ENCODE measurements at regions not wholly inside any gene's neighbourhood (a gene's known extent, or its start where the extent isn't known, plus 50 kb on each side); places are given as distances from the start of the nearest gene placed in this dataset.
"Not testable (repeated sequence)": the region's sequence is repeated elsewhere in the genome, so short reads cannot be mapped to it uniquely, and the experiment has no call there.

DNA sequence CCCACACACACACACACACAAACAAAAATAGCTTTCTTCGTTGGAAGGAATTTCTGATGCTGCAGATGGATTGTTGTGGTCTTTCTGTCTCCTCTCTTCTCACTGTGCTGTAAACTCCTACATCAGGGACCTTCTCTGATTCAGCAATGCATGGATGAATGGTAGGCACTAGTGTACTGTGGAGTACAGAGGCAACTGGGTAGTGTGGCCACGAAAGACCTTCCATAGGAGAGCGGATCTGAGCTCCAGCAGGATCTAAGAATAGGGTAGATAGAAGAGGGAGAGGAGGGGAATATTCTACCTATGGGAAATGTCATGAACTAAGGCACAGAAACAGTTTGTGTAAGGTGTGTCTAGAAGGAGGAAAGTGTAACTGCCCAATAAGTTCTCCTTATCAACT, 266.8 kb downstream of the MYCN start:
- DNase-seq (ENCODE audit: low read depth, low spot score): no peak

DNA sequence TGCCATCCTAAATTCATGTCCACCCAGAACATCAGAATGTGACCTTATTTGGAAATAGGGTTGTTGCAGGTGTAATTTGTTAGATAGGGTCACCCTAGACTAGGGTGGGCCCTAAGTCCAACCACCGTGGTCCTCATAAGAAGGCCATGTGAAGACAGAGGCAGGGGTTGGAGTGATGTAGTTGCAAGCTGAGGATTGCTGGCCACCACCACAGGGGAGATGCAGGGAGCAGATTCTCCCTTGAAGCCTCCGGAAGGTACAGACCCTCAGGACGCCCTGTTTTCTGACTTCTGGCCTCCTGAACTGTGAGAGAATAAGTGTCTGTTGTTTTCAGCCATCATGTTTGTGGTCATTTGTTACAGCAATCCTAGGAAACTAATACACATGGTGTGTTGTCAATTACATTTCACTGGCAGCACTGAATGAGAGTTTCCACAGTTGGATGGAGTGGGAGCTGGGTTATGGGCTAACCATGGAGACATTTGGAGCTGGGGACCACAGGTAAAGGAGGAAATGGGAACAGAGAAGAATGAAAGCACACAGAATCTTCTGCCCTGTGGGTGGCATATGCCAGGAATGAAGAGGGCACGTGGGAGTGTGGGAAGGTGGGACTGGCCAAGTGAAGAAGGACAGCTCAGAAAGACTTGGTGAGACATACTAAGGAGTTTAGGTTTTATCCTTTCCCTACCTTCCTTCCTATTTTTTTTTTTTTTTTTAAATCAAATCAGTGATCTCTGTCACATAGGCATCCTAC, 266.0 kb downstream of the MYCN start:
- no peak for DNase-seq (ENCODE audit: low read depth, low spot score)

DNA sequence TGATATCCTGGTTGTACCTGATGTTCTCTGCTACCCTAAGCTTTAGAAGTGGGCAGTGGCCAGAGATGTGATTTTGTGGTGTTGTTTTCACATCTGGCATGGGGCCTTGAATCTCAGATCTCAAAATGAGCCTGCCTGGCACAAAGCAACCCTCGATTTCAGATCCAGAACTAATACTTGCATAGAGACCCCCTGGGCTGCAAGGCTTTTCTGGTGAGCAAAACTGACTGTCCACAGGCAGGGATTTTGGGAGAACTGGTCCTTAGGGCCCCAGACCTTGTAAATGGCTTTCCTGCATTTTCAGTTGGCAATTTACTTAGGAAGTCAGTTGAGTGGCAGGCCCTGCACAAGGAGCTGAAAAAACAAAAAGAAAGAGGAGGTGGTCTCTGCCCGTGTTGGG, 265.3 kb downstream of the MYCN start:
- DNase-seq (ENCODE audit: low read depth, low spot score): no peak

DNA sequence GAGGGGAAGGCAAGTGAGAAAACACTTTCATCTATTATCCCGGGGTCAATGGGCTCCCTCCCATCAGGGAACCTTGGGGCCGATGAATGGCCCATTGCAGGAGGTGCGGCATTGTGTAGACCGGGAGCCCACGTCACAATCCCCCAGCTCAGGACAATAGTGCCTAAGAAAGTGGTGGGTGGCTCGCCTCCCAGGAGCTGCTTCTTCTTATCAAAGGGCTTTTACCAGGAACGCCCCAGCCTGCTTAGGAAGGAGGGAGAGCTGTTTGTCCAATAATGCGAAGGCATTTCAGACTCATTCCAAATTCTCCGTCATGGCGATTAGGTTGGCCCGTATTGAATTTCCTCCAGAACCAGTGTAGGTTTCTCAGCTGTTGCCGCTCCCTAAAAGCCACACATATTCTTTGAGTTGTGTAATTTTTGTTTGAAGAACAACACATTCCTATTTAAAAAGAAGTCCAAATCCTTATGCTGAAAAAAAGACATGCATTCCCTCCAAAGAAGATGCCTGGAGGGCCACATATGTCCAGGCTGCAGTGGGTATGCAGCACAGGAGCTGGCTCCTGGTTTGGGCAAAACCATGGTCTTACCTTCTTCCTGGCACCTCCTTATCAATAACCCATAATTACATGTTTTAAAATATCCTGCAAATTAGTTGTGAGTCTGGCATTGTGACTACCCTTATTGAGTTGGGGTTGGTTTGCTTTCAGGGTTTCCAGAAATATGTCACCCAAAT, 264.7 kb downstream of the MYCN start:
- no peak for DNase-seq (ENCODE audit: low read depth, low spot score)

DNA sequence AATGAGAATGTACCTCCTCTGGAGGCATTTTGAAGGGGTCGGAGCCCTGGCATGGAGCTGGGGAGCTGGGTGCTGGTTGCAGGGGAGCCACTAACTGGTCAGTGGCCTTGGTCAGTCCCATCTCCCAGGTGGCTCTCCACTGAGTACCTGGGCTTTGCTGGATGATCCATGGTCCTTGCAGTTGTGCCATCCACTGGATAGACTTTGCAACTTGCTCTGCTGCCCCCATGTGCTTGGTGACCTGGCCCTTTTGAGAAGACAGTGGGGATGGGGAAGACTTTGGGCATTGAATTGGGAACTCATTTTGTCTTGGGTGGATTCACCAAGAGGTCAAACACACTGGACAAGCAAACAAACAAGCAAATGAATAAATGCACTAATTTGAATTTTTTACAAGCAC, 263.9 kb downstream of the MYCN start:
- DNase-seq (ENCODE audit: low read depth, low spot score): no peak

DNA sequence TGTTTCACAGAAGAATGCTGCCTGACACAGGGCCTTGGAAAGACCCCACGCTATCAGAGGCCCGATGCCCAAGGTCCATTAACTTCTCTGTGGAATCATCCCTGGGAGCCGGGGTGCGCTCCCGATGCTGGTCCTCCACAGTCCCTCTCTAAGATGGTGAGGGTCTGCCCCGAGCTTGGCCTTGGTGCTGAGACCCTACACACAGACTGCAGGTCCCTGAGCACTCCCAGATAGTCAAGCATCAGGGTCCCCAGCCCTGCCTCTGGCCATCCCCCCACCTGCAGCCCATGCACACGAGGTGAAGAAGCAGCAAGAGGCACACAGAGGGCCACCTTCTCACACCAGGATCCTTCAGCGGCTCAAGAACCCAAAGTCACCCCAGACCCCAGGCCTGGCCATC, 263.3 kb downstream of the MYCN start:
- no peak for DNase-seq (ENCODE audit: low read depth, low spot score)

DNA sequence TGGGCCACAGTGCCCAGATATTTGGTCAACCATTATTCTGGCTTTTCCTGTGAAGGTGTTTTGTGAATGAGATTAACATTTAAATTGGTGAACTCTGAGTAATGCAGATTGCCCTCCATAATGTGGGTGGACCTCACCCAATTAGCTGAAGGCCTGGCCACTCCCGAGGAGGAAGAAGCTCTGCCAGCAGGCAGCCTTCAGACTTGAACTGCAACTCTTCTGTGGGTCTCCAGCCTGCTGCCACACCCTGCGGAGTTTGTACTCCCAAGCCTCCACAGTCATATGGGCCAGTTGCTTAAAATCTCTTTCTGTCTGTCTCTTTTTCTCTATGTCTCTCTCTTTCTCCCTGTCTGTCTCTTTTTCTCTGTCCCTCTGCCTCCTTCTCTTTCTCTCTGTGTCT, 262.7 kb downstream of the MYCN start:
- no peak for DNase-seq (ENCODE audit: low read depth, low spot score)

DNA sequence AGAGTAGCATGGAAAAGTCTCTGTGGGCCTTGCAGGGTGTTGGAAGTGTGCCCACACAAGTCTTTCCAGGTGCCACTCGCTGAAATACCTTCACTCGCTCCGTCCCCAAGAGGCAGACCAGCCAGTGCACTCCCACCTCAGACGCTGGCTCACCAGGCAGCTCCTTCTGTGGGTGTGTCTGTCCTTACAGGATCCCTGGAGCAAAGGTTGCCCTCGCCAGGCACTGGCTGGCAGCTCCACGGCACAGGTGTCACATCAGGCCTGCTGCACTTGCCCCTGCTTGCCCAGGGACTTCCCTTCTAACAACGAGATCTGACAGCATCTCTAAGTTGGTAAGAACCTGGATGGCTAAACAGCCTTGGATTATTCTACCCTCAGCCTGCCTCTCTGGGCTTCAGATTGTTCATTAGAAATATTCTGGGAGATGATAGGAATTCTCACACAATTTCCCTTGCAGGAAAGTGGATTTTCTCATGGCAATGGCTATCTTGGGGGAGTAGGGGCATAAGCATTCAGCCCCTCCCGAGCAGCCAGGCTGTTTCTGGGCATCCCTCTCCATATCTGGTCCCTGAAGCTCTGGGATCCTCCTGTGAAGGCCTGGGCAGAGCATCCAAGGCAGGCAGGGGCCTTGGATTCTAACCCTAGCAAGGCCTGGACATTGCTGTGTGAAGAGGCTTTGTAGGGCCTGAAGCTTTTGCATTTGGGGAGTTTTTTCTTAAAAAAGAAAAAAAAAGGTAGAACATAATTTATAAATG, 262.1 kb downstream of the MYCN start:
- DNase-seq (ENCODE audit: low read depth, low spot score): no peak

DNA sequence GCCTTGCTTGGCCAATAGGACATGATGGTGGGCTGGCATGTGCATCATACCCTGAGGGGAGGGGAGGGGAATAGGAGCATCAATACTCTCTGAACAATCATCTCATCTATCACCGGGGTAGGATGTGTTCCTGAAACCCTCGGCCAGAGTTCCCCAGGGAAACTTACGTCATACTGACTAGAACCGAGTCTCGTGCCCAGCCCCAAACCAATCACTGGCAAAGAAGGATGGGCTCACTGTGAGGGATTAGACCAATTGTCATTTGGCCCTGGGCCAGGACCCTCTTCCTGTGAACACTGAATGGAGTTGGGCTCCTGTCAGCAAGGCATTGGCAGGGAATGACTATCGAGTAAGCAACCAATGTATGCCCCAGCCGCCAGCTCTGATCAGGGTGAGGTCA, 261.5 kb downstream of the MYCN start:
- DNase-seq (ENCODE audit: low read depth, low spot score): no peak

DNA sequence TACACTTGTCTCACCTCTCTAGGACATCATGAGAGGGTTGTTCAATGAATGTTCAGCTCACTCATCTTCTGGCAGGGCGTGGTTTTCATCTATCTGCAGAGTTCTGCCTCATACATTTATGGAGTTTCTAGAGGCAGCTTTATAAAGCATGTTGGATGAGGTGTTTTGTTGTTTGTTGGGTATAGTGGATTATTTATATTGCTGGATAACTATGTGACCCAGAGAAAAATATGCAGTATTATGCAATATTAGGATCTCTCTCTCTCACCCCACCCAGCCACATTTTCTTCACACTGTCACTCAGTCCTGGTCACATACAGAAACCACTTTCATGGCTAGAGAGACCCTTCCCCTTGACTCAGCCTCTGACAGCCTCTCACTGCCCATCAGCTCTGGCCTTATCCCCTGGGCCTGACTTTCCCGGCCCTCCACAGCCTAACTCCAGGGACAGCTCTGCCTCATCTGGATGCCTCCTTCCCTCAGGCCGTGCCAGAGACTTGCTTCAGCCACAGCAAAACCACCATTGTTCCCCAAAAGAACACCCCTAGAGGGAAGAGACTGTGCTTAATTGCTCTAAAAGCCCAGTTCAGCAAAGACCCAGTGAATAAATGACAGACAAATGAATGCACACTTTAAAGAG, 260.3 kb downstream of the MYCN start:
- DNase-seq (ENCODE audit: low read depth, low spot score): no peak

DNA sequence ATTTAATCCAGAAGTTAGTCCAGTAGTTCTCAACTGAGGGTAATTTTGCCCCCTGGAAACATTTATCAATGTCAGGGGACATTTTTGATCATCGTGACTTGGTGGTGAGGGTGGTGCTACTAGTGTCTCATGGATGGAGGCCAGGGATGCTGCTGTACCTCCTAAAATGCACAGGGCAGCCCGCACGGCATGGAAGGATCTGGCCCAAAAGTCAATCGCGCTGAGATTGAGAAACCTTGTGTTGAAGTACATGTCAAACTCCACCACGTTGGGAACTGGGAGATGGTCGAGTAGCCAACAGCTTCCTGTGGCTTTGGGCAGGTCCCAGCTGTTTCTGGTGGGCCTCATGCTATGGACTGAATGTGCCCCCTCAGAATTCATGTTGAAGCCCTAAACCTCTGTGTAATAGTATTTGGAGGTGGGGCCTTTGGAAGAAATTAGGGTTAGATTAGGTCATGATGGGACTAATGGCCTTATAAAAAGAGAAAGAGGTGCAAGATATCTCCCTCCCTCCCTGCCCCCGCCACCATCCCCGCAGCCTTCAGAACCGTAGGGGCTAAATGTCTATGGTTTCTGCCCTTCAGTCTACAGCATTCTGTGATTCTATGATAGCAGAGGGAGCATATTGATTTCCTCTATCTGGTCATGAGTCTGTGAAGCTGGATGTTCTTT, 259.7 kb downstream of the MYCN start:
- DNase-seq (ENCODE audit: low read depth, low spot score): no peak

DNA sequence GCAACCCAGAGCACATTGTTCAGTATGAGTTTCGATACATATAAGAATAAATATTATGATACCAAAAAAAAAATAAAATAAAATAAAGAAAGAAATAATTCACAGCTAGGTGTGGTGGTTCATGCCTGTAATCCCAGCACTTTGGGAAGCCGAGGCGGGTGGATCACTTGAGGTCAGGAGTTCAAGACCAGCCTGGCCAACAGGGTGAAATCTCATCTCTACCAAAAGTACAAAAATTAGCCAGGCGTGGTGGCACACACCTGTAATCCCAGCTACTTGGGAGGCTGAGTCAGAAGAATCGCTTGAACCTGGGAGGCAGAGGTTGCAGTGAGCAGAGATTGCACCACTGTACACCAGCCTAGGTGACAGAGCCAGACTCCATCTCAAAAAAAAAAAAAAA, 258.9 kb downstream of the MYCN start:
- not testable (repeated sequence) for DNase-seq (ENCODE audit: low read depth, low spot score)

DNA sequence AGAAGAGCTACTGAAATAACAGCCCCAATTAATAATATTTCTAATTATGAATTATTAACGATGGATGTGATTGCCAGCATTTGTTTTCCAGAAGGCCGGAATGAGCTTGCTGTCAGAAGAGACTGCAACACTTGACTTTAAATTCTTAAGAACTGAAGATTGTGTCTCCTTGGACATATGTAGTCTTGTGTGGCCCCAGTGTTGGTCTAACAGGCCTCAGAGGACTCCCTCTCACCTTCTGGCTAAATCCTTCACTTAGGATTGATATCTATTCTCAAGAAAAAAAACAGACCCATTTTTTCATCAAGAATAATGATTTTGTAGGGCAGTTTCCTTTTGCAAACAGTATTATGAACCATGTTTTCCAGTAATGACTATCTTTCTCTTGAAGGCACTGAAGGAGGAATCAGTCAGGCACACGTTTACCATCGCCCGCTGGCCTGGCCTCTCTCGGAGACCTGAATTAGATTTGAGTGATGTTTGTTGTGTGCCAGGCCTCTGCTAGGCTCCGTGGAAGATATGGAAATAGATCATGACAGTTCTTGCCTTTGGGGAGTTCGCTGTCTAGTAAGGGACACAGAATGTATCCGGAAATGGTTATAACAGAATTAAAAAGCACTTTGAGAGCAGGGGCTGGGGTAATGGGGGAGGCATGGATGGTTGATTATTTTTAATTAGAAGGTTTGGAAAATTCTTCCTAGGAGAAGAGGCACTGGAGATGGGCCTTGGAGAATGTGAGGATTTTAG, 258.0 kb downstream of the MYCN start:
- no peak for DNase-seq (ENCODE audit: low read depth, low spot score)

DNA sequence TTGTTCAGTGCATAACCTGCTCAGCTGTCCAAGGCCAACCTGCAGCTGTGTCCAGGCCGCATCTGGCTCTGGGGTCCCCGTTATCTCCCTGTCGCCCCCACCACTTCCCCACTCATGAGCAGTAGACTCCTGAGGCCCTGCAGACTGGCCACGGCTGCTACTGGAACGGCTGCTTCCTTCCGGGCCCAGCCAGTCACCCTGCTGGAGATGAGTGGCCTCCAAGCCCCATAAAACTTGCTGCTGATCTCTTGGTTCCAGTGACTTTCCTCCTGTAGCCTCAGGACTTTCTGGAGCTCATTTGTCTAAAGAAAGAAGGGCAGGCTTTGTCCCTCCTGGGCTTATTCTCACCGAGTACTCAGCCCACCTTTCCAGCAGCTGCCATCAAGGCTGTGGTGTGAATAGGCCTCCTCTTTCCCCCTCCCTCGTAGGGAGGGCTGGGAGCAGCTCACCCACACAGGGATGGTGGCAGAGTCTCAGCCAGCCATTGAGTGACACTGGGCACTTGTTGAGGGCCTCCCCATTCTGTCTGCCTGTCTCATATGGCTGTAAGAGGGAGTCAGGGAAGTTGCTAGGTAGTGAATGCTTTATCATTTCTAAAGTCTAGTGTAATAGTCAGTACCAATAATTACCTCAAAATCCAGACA, 257.3 kb downstream of the MYCN start:
- DNase-seq (ENCODE audit: low read depth, low spot score): peak; percentile 62

DNA sequence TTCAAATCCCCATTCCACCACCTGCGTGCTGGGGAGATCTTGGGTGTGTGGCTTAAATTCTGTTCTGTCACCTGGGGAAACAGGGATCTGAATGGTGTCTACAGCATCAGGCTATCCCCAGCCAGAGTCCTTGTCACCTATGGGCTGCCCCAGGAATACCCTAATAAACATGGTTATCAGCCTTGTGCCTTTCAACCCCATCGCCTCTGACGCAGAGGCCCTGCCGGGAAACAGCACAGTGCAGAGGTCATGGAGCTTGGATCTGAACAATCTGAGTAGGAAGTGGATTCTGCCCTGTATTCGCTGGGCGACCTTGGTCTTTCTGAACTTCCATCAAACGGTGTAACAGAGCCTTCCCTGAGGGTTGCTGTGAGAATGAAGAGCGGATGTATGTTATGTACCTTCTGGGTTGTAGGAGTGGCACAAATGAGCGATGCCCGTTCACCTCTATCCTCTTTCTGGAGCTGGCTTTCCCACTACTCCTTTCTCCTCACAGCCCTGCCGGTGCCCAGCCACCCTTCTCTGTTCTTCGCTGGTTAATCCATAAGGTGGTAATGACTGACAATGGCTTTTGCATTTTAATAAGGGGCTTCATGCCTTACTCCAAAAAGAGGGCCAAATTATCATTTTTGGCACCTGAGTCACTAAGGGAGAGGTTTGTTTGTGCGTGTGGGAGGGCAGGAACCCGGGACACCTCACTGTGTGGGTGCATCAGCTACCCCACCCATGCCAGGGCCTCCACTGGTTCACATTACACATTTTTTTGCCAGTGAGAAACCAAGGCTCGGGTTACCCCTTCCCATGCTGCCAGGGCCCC, 256.5 kb downstream of the MYCN start:
- no peak for DNase-seq (ENCODE audit: low read depth, low spot score)

DNA sequence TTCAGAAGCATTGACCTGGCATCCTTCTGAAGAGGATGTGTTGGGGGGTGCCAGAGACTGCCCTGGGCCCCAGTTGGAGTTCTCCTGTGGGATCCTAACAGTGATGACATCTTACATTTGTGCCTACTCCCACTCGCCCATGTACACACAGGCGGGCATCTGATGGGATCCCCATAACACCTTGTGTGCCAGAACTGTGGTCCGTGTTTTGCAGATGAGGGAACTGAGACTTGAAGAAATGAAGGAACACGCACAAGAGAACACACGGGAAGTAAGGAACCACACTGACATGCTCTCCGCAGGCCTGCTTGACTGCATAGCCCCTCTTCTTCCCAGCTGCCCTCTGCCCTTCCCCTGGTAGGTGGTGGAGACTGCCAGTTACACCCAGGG, 255.3 kb downstream of the MYCN start:
- DNase-seq (ENCODE audit: low read depth, low spot score): no peak

DNA sequence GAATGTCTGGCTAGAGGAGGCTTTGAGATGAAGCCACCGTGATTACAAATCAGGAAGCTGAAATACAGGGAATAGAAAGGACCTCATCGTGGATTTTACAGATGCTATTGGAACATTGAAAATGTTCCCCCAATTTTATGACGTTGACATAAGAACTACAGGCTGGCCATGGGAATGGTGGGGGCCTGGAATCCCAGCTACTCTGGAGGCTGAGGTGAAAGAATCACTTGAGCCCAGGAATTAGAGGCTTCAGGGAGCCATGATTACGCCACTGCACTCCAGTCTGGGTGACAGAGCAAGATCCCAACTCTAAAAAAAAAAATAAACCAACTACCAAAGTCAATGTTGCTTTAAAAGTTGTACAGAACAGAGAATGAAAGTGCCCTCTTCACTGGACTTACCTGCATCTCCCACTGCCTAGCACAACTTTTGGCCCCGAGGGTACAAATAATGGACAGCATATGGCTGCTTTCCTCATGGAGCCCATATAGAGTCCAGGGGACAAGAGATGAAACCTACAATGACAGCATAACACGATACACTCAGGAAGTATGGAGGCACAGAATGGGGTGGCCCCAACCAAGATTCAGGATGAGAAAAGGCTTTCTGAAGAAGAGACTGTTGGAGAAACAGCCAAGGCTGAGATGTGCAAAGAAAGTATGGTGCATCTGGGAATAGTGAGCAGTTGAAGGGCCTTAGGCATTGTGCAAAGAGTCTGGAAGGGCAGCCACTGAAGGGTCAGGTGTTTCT, 254.8 kb downstream of the MYCN start:
- DNase-seq (ENCODE audit: low read depth, low spot score): no peak

DNA sequence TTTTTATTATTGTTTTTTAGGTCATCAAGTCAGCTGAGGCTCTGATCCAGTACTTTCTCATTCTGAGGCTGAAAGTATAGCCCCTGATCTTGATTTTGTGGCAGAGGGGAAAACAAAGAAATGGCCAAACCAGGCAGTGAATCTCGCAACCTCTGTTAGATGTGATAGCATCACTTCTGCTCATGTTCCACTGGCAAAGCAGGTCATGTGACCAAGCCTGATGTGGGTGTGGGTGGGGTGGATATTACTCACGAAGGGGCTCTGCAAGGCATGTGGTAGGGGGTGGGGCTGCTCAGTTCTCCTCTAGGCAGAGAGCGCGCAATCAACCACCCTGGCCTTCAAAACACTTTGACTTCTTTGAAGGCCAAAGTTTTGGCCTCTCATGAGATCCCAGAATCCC, 254.2 kb downstream of the MYCN start:
- no peak for DNase-seq (ENCODE audit: low read depth, low spot score)

DNA sequence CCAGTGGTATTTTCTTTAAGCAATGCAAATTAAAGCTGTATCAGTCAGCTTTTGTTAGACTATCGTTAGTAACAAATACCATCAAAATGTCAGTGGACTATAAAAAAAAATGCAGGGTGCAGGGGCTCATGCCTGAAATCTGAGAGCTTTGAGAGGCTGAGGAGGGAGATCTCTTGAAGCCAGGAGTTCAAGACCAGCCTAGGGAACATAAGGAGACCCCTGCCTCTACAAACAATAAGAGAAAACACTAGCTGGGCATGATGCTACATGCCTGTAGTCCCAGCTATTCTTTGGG, 253.7 kb downstream of the MYCN start:
- DNase-seq (ENCODE audit: low read depth, low spot score): no peak

Data from ELF-1 (cell line).